NT2/D1 (cell line): ENCODE measurements at regions not wholly inside any gene's neighbourhood (a gene's known extent, or its start where the extent isn't known, plus 50 kb on each side); places are given as distances from the start of the nearest gene placed in this dataset.

Source experiments
- SUZ12 ChIP-seq: IDR thresholded peaks from 2 replicates; pipeline ENCODE4 v1.6.1; 2011; ENCODE audit not compliant: insufficient read length, insufficient read depth; ENCODE audit errors: extremely low read depth
- ZNF274 ChIP-seq: IDR thresholded peaks from 2 replicates; pipeline ENCODE4 v1.6.1; 2011; ENCODE audit warnings: mild to moderate bottlenecking, low read depth, low read length

DNA sequence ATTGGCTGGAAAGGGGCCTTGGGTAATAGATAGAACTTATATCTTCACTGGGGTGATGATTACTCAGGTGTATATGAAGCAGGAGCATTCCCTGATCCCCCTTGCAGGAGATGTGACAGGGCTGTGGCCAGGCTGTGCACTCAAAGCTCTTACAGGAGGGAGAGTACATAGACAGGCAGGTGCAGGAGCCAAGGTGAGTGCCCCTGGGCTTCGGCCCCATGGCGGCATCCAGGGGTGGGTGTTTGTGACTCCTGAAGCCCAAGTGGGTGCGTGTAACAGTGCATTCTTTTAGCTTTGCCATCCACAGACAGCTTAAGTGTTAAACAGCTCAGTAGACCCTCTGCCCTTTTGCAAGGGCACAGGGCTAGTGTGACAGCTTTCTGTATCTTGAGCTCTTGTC lies 236.6 kb upstream of the GPR149 start:
- TF ChIP-seq ZNF274 (no peak), SUZ12 (no peak)
